ENCODE measurements at regions not wholly inside any gene's neighbourhood (a gene's known extent, or its start where the extent isn't known, plus 50 kb on each side); places are given as distances from the start of the nearest gene placed in this dataset.

- no peak for DNase-seq
- ChIA-PET POLR2A (no interaction called here), CTCF (no interaction called here)
- Mint-ChIP-seq H3K27me3 (peaks cover 2% of the 10 kb centered on the region), H3K9me3 (no peaks in the 10 kb centered on the region), H3K4me3 (no peak overlapping the region), H3K36me3 (ENCODE audit: low read depth) (no peaks in the 10 kb centered on the region), H3K27ac (no peak overlapping the region), H3K4me1 (ENCODE audit: low read depth) (no peaks in the 10 kb centered on the region)
- intact Hi-C loops (cut with micrococcal nuclease): no loop called here
- TF ChIP-seq CTCF (IDR thresholded peaks at IDR 0.05): no peak
- ATAC-seq: no peak
Measured at GRCh38 chr19:31723101-31723500, 373.9 kb upstream of the TSHZ3 start.

GRCh38 chr19:31725051-31725450, 375.8 kb upstream of the TSHZ3 start:
- H3K4me3 Mint-ChIP-seq: no peak overlapping the region
- no peaks in the 10 kb centered on the region for H3K4me1 Mint-ChIP-seq (ENCODE audit: low read depth)
- DNase-seq: no peak
- H3K9me3 Mint-ChIP-seq: no peaks in the 10 kb centered on the region
- no peak overlapping the region for H3K27ac Mint-ChIP-seq
- no peak for TF ChIP-seq CTCF (IDR thresholded peaks at IDR 0.05)
- intact Hi-C loops (cut with micrococcal nuclease): no loop called here
- no peaks in the 10 kb centered on the region for H3K36me3 Mint-ChIP-seq (ENCODE audit: low read depth)
- ATAC-seq: no peak
- ChIA-PET CTCF (no interaction called here), POLR2A (no interaction called here)
- H3K27me3 Mint-ChIP-seq: peaks cover 2% of the 10 kb centered on the region

- ChIA-PET POLR2A (no interaction called here), CTCF (no interaction called here)
- Mint-ChIP-seq H3K4me3 (no peak overlapping the region), H3K4me1 (ENCODE audit: low read depth) (no peaks in the 10 kb centered on the region), H3K27ac (no peak overlapping the region), H3K9me3 (no peaks in the 10 kb centered on the region), H3K27me3 (no peaks in the 10 kb centered on the region), H3K36me3 (ENCODE audit: low read depth) (no peaks in the 10 kb centered on the region)
- no peak for DNase-seq
- no peak for ATAC-seq
- intact Hi-C loops (cut with micrococcal nuclease): no loop called here
- TF ChIP-seq CTCF (IDR thresholded peaks at IDR 0.05): no peak
Measured at GRCh38 chr19:31727536-31727935, 378.3 kb upstream of the TSHZ3 start.

- Mint-ChIP-seq H3K27ac (no peak overlapping the region), H3K9me3 (no peaks in the 10 kb centered on the region), H3K4me1 (ENCODE audit: low read depth) (no peaks in the 10 kb centered on the region), H3K36me3 (ENCODE audit: low read depth) (no peaks in the 10 kb centered on the region), H3K4me3 (no peak overlapping the region), H3K27me3 (no peaks in the 10 kb centered on the region)
- TF ChIP-seq CTCF (IDR thresholded peaks at IDR 0.05): no peak
- intact Hi-C loops (cut with micrococcal nuclease): no loop called here
- ATAC-seq: no peak
- no peak for DNase-seq
- POLR2A ChIA-PET: no interaction called here
- CTCF ChIA-PET: no interaction called here
Measured at GRCh38 chr19:31730270-31730669, 381.0 kb upstream of the TSHZ3 start.

- CTCF ChIA-PET: no interaction called here
Measured at GRCh38 chr19:31733591-31733990, 384.4 kb upstream of the TSHZ3 start.

More at GRCh38 chr19:31733591-31733990, 384.4 kb upstream of the TSHZ3 start:
- no peaks in the 10 kb centered on the region for H3K36me3 Mint-ChIP-seq (ENCODE audit: low read depth)
- ATAC-seq (no peak), DNase-seq (no peak)
- H3K4me3 Mint-ChIP-seq: no peak overlapping the region
- H3K27ac Mint-ChIP-seq: no peak overlapping the region
- POLR2A ChIA-PET: no interaction called here
- no peaks in the 10 kb centered on the region for H3K4me1 Mint-ChIP-seq (ENCODE audit: low read depth)
- intact Hi-C loops (cut with micrococcal nuclease): no loop called here
- H3K9me3 Mint-ChIP-seq: no peaks in the 10 kb centered on the region
- H3K27me3 Mint-ChIP-seq: peaks cover 3% of the 10 kb centered on the region
- no peak for TF ChIP-seq CTCF (IDR thresholded peaks at IDR 0.05)
